ENCODE measurements at regions not wholly inside any gene's neighbourhood (a gene's known extent, or its start where the extent isn't known, plus 50 kb on each side); places are given as distances from the start of the nearest gene placed in this dataset.

GRCh38 chr4:184896868-184897715, 71.3 kb upstream of the ACSL1 start:
- DNase-seq = no peak
- Histone ChIP-seq H3K27me3 (peaks cover 0 to 4% (median 0%) of the 10 kb centered on the region in 3 donors), H3K27ac (peak overlapping the region in 1 of 4 donors; percentile 3), H3K4me1 (no peaks in the 10 kb centered on the region), H3K36me3 (no peaks in the 10 kb centered on the region), H3K9me3 (no peaks in the 10 kb centered on the region), H3K4me3 (no peak overlapping the region)
- peak in 2 of 4 donors; percentile 36 to 49 for TF ChIP-seq POLR2AphosphoS5 (IDR thresholded peaks at IDR 0.05)
- peak; percentile 14 to 74 (median 56) for TF ChIP-seq EP300 (IDR thresholded peaks at IDR 0.05)
- no peak for TF ChIP-seq POLR2A (IDR thresholded peaks at IDR 0.05)
- TF ChIP-seq CTCF (IDR thresholded peaks at IDR 0.05) = no peak
- WGBS, 2 donors = 70 to 79% methylated on average over 19 of the region's 19 CpGs
- intact Hi-C loops (cut with DNase I) = no loop called here

- TF ChIP-seq POLR2A (IDR thresholded peaks at IDR 0.05) (no peak), EP300 (IDR thresholded peaks at IDR 0.05) (no peak), CTCF (IDR thresholded peaks at IDR 0.05) (no peak), POLR2AphosphoS5 (IDR thresholded peaks at IDR 0.05) (no peak)
- DNase-seq = no peak
- intact Hi-C loops (cut with DNase I) = no loop called here
- no peaks in the 10 kb centered on the region for H3K9me3 ChIP-seq
- no peak overlapping the region for H3K27ac ChIP-seq
- WGBS, 2 donors = 73 to 76% methylated on average over 7 of the region's 7 CpGs
- H3K4me1 ChIP-seq = no peaks in the 10 kb centered on the region
- peaks cover 0 to 4% (median 0%) of the 10 kb centered on the region in 3 donors for H3K27me3 ChIP-seq
- H3K36me3 ChIP-seq = no peaks in the 10 kb centered on the region
- H3K4me3 ChIP-seq = no peak overlapping the region
These were observed 72.1 kb upstream of the ACSL1 start for GRCh38 chr4:184897895-184898294.

GRCh38 chr4:184898793-184899192, 73.0 kb upstream of the ACSL1 start:
- TF ChIP-seq EP300 (IDR thresholded peaks at IDR 0.05) (no peak), POLR2AphosphoS5 (IDR thresholded peaks at IDR 0.05) (no peak), CTCF (IDR thresholded peaks at IDR 0.05) (no peak), POLR2A (IDR thresholded peaks at IDR 0.05) (no peak)
- intact Hi-C loops (cut with DNase I) = no loop called here
- Histone ChIP-seq H3K36me3 (no peaks in the 10 kb centered on the region), H3K4me3 (no peak overlapping the region), H3K4me1 (no peaks in the 10 kb centered on the region), H3K9me3 (no peaks in the 10 kb centered on the region), H3K27me3 (peaks cover 0 to 4% (median 0%) of the 10 kb centered on the region in 3 donors), H3K27ac (no peak overlapping the region)
- no peak for DNase-seq
- 83 to 92% methylated on average over 5 of the region's 5 CpGs for WGBS, 2 donors

GRCh38 chr4:184899261-184900134, 73.7 kb upstream of the ACSL1 start:
- intact Hi-C loops (cut with DNase I) = no loop called here
- H3K4me1 ChIP-seq = no peaks in the 10 kb centered on the region
- no peak for TF ChIP-seq POLR2AphosphoS5 (IDR thresholded peaks at IDR 0.05)
- TF ChIP-seq CTCF (IDR thresholded peaks at IDR 0.05) = no peak
- no peaks in the 10 kb centered on the region for H3K9me3 ChIP-seq
- DNase-seq = no peak
- no peak overlapping the region for H3K27ac ChIP-seq
- no peaks in the 10 kb centered on the region for H3K36me3 ChIP-seq
- 78 to 81% methylated on average over 9 of the region's 9 CpGs for WGBS, 2 donors
- H3K4me3 ChIP-seq = no peak overlapping the region
- peaks cover 0 to 4% (median 0%) of the 10 kb centered on the region in 3 donors for H3K27me3 ChIP-seq
